Stomach (tissue), 4 donors: ENCODE measurements at regions not wholly inside any gene's neighbourhood (a gene's known extent, or its start where the extent isn't known, plus 50 kb on each side); places are given as distances from the start of the nearest gene placed in this dataset.

Source experiments
- EP300 ChIP-seq: sonication (generic); formaldehyde crosslinking; IDR thresholded peaks from one replicate; pipeline ENCODE4 v1.6.1; 2017; ENCODE audit warnings: antibody characterized with exemption
- POLR2A ChIP-seq, 4 donors: fragments of 450-650 bp; IDR thresholded peaks; one replicate each; pipeline ENCODE4 v1.6.1; 2016; ENCODE audit warnings: antibody characterized with exemption in 4 of 4, control low read depth in 2 of 4, mild to moderate bottlenecking in 1 of 4, moderate library complexity in 1 of 4
- TF ChIP-seq, protein P1 (sequence below), 7 experiments: fragments of 450-650 bp in 4 of 7; fragments of 200-600 bp in 3 of 7; sonication (generic) in 3 of 7; IDR thresholded peaks; one replicate each; pipeline ENCODE4 v1.5.1; 2016 to 2019; ENCODE audit warnings: antibody characterized with exemption in 7 of 7, control low read depth in 2 of 7, mild to moderate bottlenecking in 1 of 7

GRCh38 chr17:63042256-63042812 is 76.3 kb downstream of the TANC2 start:
- TF ChIP-seq, protein P1, sequence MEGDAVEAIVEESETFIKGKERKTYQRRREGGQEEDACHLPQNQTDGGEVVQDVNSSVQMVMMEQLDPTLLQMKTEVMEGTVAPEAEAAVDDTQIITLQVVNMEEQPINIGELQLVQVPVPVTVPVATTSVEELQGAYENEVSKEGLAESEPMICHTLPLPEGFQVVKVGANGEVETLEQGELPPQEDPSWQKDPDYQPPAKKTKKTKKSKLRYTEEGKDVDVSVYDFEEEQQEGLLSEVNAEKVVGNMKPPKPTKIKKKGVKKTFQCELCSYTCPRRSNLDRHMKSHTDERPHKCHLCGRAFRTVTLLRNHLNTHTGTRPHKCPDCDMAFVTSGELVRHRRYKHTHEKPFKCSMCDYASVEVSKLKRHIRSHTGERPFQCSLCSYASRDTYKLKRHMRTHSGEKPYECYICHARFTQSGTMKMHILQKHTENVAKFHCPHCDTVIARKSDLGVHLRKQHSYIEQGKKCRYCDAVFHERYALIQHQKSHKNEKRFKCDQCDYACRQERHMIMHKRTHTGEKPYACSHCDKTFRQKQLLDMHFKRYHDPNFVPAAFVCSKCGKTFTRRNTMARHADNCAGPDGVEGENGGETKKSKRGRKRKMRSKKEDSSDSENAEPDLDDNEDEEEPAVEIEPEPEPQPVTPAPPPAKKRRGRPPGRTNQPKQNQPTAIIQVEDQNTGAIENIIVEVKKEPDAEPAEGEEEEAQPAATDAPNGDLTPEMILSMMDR (IDR thresholded peaks at IDR 0.05), result no peak
- TF ChIP-seq POLR2A (IDR thresholded peaks at IDR 0.05) (no peak), EP300 (no peak)
